H1 (cell line): ENCODE measurements at regions not wholly inside any gene's neighbourhood (a gene's known extent, or its start where the extent isn't known, plus 50 kb on each side); places are given as distances from the start of the nearest gene placed in this dataset.

Source experiments
- ASH2L ChIP-seq: fragments of 200-600, 300-600 bp; sonication (generic); IDR thresholded peaks from one replicate; pipeline ENCODE4 v1.7.1; 2017; ENCODE audit warnings: low read length
- CHD2 ChIP-seq: IDR thresholded peaks from 2 replicates; pipeline ENCODE4 v1.6.1; 2012; ENCODE audit warnings: low read length, improper control_type of control experiment
- CTCF ChIP-seq, 3 experiments: IDR thresholded peaks; 1 replicate in 2 of 3; 2 replicates in 1 of 3; pipeline versions ENCODE4 v1.5.1 to v1.6.1; 2011; ENCODE audit warnings: low read length in 3 of 3, mild to moderate bottlenecking in 3 of 3, inconsistent platforms in 2 of 3, low read depth in 1 of 3, moderate library complexity in 1 of 3; ENCODE audit not compliant: insufficient read depth in 1 of 3; ENCODE audit errors: control extremely low read depth in 1 of 3
- KDM4A ChIP-seq: IDR thresholded peaks from one replicate; pipeline ENCODE4 v1.7.1; 2012; ENCODE audit warnings: low read depth, mild to moderate bottlenecking, moderate library complexity, low read length, inconsistent platforms; ENCODE audit not compliant: severe bottlenecking
- MAFK ChIP-seq: IDR thresholded peaks from 2 replicates; pipeline ENCODE4 v1.6.1; 2012; ENCODE audit warnings: low read depth, mild to moderate bottlenecking, improper control_type of control experiment, low read length
- POLR2A ChIP-seq, 2 experiments: IDR thresholded peaks; 1 replicate in 1 of 2; 2 replicates in 1 of 2; pipeline ENCODE4 v1.6.1; 2011; ENCODE audit warnings: low read depth in 2 of 2, low read length in 2 of 2, mild to moderate bottlenecking in 2 of 2; ENCODE audit errors: control extremely low read depth in 1 of 2
- RXRA ChIP-seq: IDR thresholded peaks from 2 replicates; pipeline ENCODE4 v1.6.1; 2011; ENCODE audit warnings: low read depth, mild to moderate bottlenecking, low read length, moderate library complexity; ENCODE audit not compliant: insufficient read depth
- SP2 ChIP-seq: IDR thresholded peaks from 2 replicates; pipeline ENCODE4 v1.6.1; 2012; ENCODE audit warnings: mild to moderate bottlenecking, low read length, inconsistent platforms

- TF ChIP-seq CHD2 = no peak
- no peak for TF ChIP-seq ASH2L
- no peak for TF ChIP-seq RXRA
- no peak for TF ChIP-seq POLR2A (IDR thresholded peaks at IDR 0.05; ENCODE audit: control extremely low read depth in 1 of 2, low read depth in 2 of 2, low read length in 2 of 2)
- no peak for TF ChIP-seq MAFK
- TF ChIP-seq KDM4A = no peak
- no peak for TF ChIP-seq SP2
- no peak for TF ChIP-seq CTCF (IDR thresholded peaks at IDR 0.05; ENCODE audit: control extremely low read depth in 1 of 3, insufficient read depth in 1 of 3, low read depth in 1 of 3, low read length in 3 of 3)
These were observed 218.1 kb upstream of the NREP start (continued) for GRCh38 chr5:111975133-111975532.
